GM12891 (cell line): ENCODE measurements at regions not wholly inside any gene's neighbourhood (a gene's known extent, or its start where the extent isn't known, plus 50 kb on each side); places are given as distances from the start of the nearest gene placed in this dataset.

Experiments
- POLR2A ChIP-seq: IDR thresholded peaks from 2 replicates; pipeline ENCODE4 v1.6.1; 2011; ENCODE audit warnings: low read depth, low read length, control low read depth
- POLR2AphosphoS5 ChIP-seq: IDR thresholded peaks from 2 replicates; pipeline ENCODE4 v1.6.1; 2011; ENCODE audit warnings: low read depth, low read length, control low read depth
- POU2F2 ChIP-seq: IDR thresholded peaks from 2 replicates; pipeline ENCODE4 v1.6.1; 2011; ENCODE audit warnings: low read depth, mild to moderate bottlenecking, control low read depth, low read length, moderate library complexity

DNA sequence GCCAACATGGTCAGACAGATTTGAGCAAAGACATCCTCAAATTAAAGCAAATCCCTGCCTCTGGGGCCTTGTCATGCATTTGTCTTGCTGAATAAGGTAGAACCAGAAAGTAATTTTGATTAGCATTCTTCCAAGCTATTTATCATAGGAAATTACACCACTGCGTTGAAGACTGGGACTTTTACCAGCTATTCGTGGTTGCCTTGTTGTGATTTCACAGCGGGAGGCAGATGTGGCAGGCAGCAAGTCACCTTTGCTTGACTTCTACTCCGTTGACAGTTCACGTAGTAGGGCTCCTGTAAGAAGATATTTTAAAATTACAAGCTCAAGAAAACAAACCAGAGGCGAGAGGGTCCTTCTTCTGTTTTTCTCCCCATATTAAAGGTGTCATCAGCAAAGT, 80.6 kb downstream of the EN1 start:
- TF ChIP-seq POLR2A: no peak
- TF ChIP-seq POLR2AphosphoS5: no peak
- TF ChIP-seq POU2F2: no peak
